Ishikawa (cell line): ENCODE measurements at regions not wholly inside any gene's neighbourhood (a gene's known extent, or its start where the extent isn't known, plus 50 kb on each side); places are given as distances from the start of the nearest gene placed in this dataset.

ENCODE experiments used
- CEBPB ChIP-seq: IDR thresholded peaks from 2 replicates; pipeline ENCODE4 v1.6.1; 2012
- CREB1 ChIP-seq: IDR thresholded peaks from 2 replicates; pipeline ENCODE4 v1.6.1; 2012; ENCODE audit warnings: low read depth
- EGR1 ChIP-seq: IDR thresholded peaks from 2 replicates; pipeline ENCODE4 v1.6.1; 2012
- EP300 ChIP-seq: IDR thresholded peaks from 2 replicates; pipeline ENCODE4 v1.6.1; 2012; ENCODE audit warnings: borderline replicate concordance
- FOXM1 ChIP-seq: IDR thresholded peaks from 2 replicates; pipeline ENCODE4 v1.6.1; 2012; ENCODE audit warnings: low read depth, borderline replicate concordance
- MAX ChIP-seq: IDR thresholded peaks from 2 replicates; pipeline ENCODE4 v1.6.1; 2012
- NFIC ChIP-seq: IDR thresholded peaks from 2 replicates; pipeline ENCODE4 v1.6.1; 2012
- RAD21 ChIP-seq: IDR thresholded peaks from 2 replicates; pipeline ENCODE4 v1.6.1; 2012; ENCODE audit warnings: low read depth
- TAF1 ChIP-seq: IDR thresholded peaks from 2 replicates; pipeline ENCODE4 v1.6.1; 2012; ENCODE audit warnings: low read depth, mild to moderate bottlenecking
- TCF12 ChIP-seq: IDR thresholded peaks from 2 replicates; pipeline ENCODE4 v1.6.1; 2012; ENCODE audit warnings: low read depth
- TEAD4 ChIP-seq: IDR thresholded peaks from 2 replicates; pipeline ENCODE4 v1.6.1; 2012
- USF1 ChIP-seq: IDR thresholded peaks from 2 replicates; pipeline ENCODE4 v1.6.1; 2012
- YY1 ChIP-seq: IDR thresholded peaks from 2 replicates; pipeline ENCODE4 v1.6.1; 2012; ENCODE audit warnings: low read depth
- ZBTB7A ChIP-seq: IDR thresholded peaks from 2 replicates; pipeline ENCODE4 v1.6.1; 2012; ENCODE audit warnings: low read depth
- TF ChIP-seq, protein P1 (sequence below): IDR thresholded peaks from 2 replicates; pipeline ENCODE4 v1.6.1; 2012; ENCODE audit warnings: low read depth, mild to moderate bottlenecking

DNA sequence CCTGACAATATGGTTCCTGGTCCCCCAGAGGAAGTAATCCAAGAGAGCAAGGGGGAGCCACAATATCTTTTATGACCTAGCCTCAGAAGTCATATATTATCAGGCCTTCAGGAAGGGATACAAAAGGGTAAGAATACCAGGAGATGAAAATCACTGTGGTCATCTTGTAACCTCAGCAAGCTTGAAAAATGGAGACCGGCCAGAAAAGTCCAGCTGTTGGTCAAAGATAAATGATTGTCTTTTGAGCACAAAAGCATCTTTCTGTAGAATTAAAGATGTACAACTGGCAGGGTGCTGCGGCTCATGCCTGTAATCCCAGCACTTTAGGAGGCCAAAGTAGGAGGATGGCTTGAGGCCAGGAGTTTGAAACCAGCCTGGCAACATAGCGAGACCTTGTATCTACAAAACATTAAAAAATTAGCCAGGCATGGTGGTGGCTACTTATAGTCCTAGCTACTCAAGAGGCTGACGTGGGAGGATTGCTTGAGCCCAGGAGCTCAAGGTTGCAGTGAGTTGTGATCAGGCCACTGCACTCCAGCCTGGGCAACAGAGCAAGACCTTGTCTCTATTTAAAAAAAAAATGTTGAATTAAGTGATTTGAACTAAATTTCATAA is 118.0 kb upstream of the MARCKS start:
- TF ChIP-seq CREB1, result no peak
- TF ChIP-seq MAX, result no peak
- TF ChIP-seq EGR1, result no peak
- TF ChIP-seq FOXM1, result no peak
- TF ChIP-seq EP300, result no peak
- no peak for TF ChIP-seq TEAD4
- no peak for TF ChIP-seq YY1
- TF ChIP-seq, protein P1, sequence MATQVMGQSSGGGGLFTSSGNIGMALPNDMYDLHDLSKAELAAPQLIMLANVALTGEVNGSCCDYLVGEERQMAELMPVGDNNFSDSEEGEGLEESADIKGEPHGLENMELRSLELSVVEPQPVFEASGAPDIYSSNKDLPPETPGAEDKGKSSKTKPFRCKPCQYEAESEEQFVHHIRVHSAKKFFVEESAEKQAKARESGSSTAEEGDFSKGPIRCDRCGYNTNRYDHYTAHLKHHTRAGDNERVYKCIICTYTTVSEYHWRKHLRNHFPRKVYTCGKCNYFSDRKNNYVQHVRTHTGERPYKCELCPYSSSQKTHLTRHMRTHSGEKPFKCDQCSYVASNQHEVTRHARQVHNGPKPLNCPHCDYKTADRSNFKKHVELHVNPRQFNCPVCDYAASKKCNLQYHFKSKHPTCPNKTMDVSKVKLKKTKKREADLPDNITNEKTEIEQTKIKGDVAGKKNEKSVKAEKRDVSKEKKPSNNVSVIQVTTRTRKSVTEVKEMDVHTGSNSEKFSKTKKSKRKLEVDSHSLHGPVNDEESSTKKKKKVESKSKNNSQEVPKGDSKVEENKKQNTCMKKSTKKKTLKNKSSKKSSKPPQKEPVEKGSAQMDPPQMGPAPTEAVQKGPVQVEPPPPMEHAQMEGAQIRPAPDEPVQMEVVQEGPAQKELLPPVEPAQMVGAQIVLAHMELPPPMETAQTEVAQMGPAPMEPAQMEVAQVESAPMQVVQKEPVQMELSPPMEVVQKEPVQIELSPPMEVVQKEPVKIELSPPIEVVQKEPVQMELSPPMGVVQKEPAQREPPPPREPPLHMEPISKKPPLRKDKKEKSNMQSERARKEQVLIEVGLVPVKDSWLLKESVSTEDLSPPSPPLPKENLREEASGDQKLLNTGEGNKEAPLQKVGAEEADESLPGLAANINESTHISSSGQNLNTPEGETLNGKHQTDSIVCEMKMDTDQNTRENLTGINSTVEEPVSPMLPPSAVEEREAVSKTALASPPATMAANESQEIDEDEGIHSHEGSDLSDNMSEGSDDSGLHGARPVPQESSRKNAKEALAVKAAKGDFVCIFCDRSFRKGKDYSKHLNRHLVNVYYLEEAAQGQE, result no peak
- TF ChIP-seq NFIC, result no peak
- no peak for TF ChIP-seq TCF12
- no peak for TF ChIP-seq RAD21
- no peak for TF ChIP-seq ZBTB7A
- no peak for TF ChIP-seq TAF1
- no peak for TF ChIP-seq USF1
- no peak for TF ChIP-seq CEBPB

DNA sequence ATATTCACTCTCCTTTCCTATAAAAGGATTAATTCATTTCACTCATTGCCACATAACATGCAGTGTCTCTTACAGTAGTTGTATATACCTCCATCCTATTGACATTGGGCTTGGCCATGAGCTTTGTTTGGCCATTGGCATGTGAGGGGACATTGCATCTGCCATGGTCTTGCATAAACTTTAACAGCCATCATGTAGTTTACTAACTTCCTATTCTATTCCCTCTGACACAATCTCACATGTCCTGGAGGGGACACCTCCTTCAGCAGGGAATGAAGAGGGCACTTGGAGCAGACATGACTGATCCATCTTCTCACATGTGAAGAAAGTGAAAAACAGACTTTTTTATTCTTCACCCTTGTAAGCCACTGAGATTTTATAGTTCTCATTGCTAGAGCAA is 115.5 kb upstream of the MARCKS start:
- TF ChIP-seq, protein P1, result no peak
- TF ChIP-seq TCF12 (no peak), FOXM1 (no peak), RAD21 (no peak), EP300 (no peak), YY1 (no peak), EGR1 (no peak), USF1 (no peak), NFIC (no peak), CREB1 (no peak), TAF1 (no peak), MAX (no peak), ZBTB7A (no peak)

GRCh38 chr6:113742342-113742741 is 114.8 kb upstream of the MARCKS start:
- TF ChIP-seq FOXM1 (no peak), TEAD4 (no peak), CEBPB (no peak), USF1 (no peak), CREB1 (no peak), EGR1 (no peak), NFIC (no peak), ZBTB7A (no peak), TCF12 (no peak), EP300 (no peak), MAX (no peak), YY1 (no peak), RAD21 (no peak), TAF1 (no peak)
- TF ChIP-seq, protein P1, result no peak
